K562 (cell line): ENCODE measurements at regions not wholly inside any gene's neighbourhood (a gene's known extent, or its start where the extent isn't known, plus 50 kb on each side); places are given as distances from the start of the nearest gene placed in this dataset.

Source experiments
- ATAC-seq: fragments of 200-7000 bp; cut with Tn5 transposase; 3 replicates; pipeline ENCODE4 v1.9.1; 2020; ENCODE audit warnings: moderate library complexity
- BruUV-seq: library from RNA; stranded (reverse); fragments of 400-500 nt; replicated peaks from 2 replicates; lab custom pipeline; 2021; lab: Mats Ljungman, UMichigan
- CTCF ChIA-PET: fragments of 300-600 bp; formaldehyde crosslinking; extraction: SDS; loops from one replicate; lab custom pipeline; 2021; ENCODE audit warnings: low intra/inter-chr PET ratio; lab: Yijun Ruan, JAX
- POLR2A ChIA-PET: fragments of 300-600, 350-650 bp; sonication (Branson Sonifier 250); formaldehyde crosslinking; extraction: SDS; loops from one replicate; lab custom pipeline; 2021; ENCODE audit warnings: antibody characterized with exemption, inconsistent platforms; lab: Yijun Ruan, JAX
- DNase-seq, 4 experiments: peaks; one replicate each; pipeline versions ENCODE4 v3.0.0 to v3.0.0-alpha.2; 2011 to 2018; ENCODE audit warnings: low spot score in 3 of 4, mixed read lengths in 3 of 4; ENCODE audit errors: extremely low read depth in 1 of 4
- FAIRE-seq: peaks from 2 replicates; lab custom pipeline; 2011; peaks lifted over from hg19 to GRCh38; lab: Jason Lieb, UNC
- H2AFZ ChIP-seq: 2 replicates; pipeline ENCODE4 v1.6.0; 2011; ENCODE audit warnings: low read depth, low read length, control low read depth, inconsistent platforms
- H3K27ac ChIP-seq: fragments of 200-600 bp; 3 replicates; pipeline ENCODE4 v1.8.0; 2011; ENCODE audit warnings: low read depth, mild to moderate bottlenecking, control low read depth, inconsistent platforms, low read length, moderate library complexity, mixed read lengths; ENCODE audit errors: extremely low read depth
- H3K27me3 ChIP-seq, 2 experiments: fragments of 300-600 bp in 1 of 2; 2 replicates in 1 of 2; 3 replicates in 1 of 2; pipeline versions ENCODE4 v1.6.0 to v1.8.0; 2011; ENCODE audit warnings: inconsistent platforms in 2 of 2, low read length in 2 of 2, mild to moderate bottlenecking in 1 of 2, mixed read lengths in 1 of 2, moderate library complexity in 1 of 2; ENCODE audit not compliant: control insufficient read depth in 2 of 2, insufficient read depth in 2 of 2
- H3K36me3 ChIP-seq: fragments of 300-600 bp; 3 replicates; pipeline ENCODE4 v1.8.0; 2011; ENCODE audit warnings: mild to moderate bottlenecking, low read length, inconsistent platforms; ENCODE audit not compliant: control insufficient read depth, insufficient read depth
- H3K4me1 ChIP-seq, 2 experiments: fragments of 200-600 bp in 1 of 2; replicated peaks in 1 of 2; 2 replicates in 1 of 2; 3 replicates in 1 of 2; pipeline versions ENCODE4 v1.5.1 to v1.8.0; 2011; ENCODE audit warnings: inconsistent platforms in 2 of 2, low read length in 2 of 2, mild to moderate bottlenecking in 1 of 2, mixed read lengths in 1 of 2, moderate library complexity in 1 of 2; ENCODE audit not compliant: control insufficient read depth in 2 of 2, insufficient read depth in 2 of 2
- H3K4me2 ChIP-seq: 2 replicates; pipeline ENCODE4 v1.6.1; 2011; ENCODE audit warnings: low read length, control low read depth, inconsistent platforms, mixed read lengths; ENCODE audit not compliant: insufficient read depth
- H3K4me3 ChIP-seq: fragments of 200-600 bp; sonication (generic), shearing (Covaris generic); 2 replicates; pipeline ENCODE4 v1.5.1; 2016; ENCODE audit warnings: control low read depth, inconsistent platforms
- H3K79me2 ChIP-seq: fragments of 200-600 bp; 3 replicates; pipeline ENCODE4 v1.8.0; 2011; ENCODE audit warnings: low read length, inconsistent platforms; ENCODE audit not compliant: control insufficient read depth, insufficient read depth
- H3K9ac ChIP-seq, 2 experiments: 2 replicates each; pipeline versions ENCODE4 v1.6.0 to v1.6.1; 2011; ENCODE audit warnings: low read depth in 2 of 2, low read length in 2 of 2, control low read depth in 1 of 2, inconsistent platforms in 1 of 2, mild to moderate bottlenecking in 1 of 2, mixed read lengths in 1 of 2; ENCODE audit not compliant: insufficient read depth in 1 of 2
- H3K9me1 ChIP-seq: one replicate; pipeline ENCODE4 v1.6.0; 2011; ENCODE audit warnings: inconsistent platforms, mild to moderate bottlenecking, low read length, moderate library complexity; ENCODE audit not compliant: control insufficient read depth, insufficient read depth
- H3K9me3 ChIP-seq: replicated peaks from 2 replicates; pipeline ENCODE4 v1.5.1; 2011; ENCODE audit warnings: low read depth, low read length, inconsistent platforms; ENCODE audit not compliant: control insufficient read depth, insufficient read depth
- H4K20me1 ChIP-seq: replicated peaks from 2 replicates; pipeline ENCODE4 v1.6.1; 2011; ENCODE audit warnings: low read length, inconsistent platforms, mixed read lengths; ENCODE audit not compliant: control insufficient read depth, insufficient read depth
- CCNT2 ChIP-seq: IDR thresholded peaks from 2 replicates; pipeline ENCODE4 v1.6.1; 2011; ENCODE audit warnings: borderline replicate concordance, low read depth, mild to moderate bottlenecking, moderate library complexity, mixed read lengths, low read length; ENCODE audit not compliant: insufficient read length; ENCODE audit errors: extremely low read depth
- EGR1 ChIP-seq: fragments of 450-650 bp; conservative IDR thresholded peaks from 2 replicates; pipeline ENCODE4 v1.6.1; 2017; ENCODE audit warnings: mild to moderate bottlenecking
- SMARCC2 ChIP-seq: fragments of 450-650 bp; IDR thresholded peaks from 2 replicates; pipeline ENCODE4 v1.6.1; 2017; ENCODE audit warnings: antibody characterized with exemption, moderate library complexity, mild to moderate bottlenecking, low read depth
- WGBS: fragments of 100-300 bp; shearing (Covaris generic); methylation state at CpG from one replicate; pipeline ENCODE4 v1.1.6; 2016; ENCODE audit warnings: low coverage, mixed read lengths; ENCODE audit not compliant: insufficient coverage; ENCODE audit errors: missing lambda C conversion rate; 5-methylcytosine and 5-hydroxymethylcytosine counted together
- in situ Hi-C: fragments of 300-500 bp; cut with MboI; formaldehyde crosslinking; loops from 4 replicates; pipeline ENCODE4 v1.15.0; 2018; ENCODE audit warnings: inconsistent platforms, mixed read lengths
- intact Hi-C: fragments of 100-400 bp; cut with micrococcal nuclease; formaldehyde crosslinking; loops from 2 replicates; pipeline ENCODE4 v1.14.2; 2022
- TF ChIP-seq, protein P1 (sequence below): fragments of 200-800 bp; sonication (Bioruptor generic); IDR thresholded peaks from 2 replicates; pipeline ENCODE4 v1.6.1; 2016; ENCODE audit warnings: missing genetic modification characterization, missing compliant biosample characterization

- TF ChIP-seq, protein P1, sequence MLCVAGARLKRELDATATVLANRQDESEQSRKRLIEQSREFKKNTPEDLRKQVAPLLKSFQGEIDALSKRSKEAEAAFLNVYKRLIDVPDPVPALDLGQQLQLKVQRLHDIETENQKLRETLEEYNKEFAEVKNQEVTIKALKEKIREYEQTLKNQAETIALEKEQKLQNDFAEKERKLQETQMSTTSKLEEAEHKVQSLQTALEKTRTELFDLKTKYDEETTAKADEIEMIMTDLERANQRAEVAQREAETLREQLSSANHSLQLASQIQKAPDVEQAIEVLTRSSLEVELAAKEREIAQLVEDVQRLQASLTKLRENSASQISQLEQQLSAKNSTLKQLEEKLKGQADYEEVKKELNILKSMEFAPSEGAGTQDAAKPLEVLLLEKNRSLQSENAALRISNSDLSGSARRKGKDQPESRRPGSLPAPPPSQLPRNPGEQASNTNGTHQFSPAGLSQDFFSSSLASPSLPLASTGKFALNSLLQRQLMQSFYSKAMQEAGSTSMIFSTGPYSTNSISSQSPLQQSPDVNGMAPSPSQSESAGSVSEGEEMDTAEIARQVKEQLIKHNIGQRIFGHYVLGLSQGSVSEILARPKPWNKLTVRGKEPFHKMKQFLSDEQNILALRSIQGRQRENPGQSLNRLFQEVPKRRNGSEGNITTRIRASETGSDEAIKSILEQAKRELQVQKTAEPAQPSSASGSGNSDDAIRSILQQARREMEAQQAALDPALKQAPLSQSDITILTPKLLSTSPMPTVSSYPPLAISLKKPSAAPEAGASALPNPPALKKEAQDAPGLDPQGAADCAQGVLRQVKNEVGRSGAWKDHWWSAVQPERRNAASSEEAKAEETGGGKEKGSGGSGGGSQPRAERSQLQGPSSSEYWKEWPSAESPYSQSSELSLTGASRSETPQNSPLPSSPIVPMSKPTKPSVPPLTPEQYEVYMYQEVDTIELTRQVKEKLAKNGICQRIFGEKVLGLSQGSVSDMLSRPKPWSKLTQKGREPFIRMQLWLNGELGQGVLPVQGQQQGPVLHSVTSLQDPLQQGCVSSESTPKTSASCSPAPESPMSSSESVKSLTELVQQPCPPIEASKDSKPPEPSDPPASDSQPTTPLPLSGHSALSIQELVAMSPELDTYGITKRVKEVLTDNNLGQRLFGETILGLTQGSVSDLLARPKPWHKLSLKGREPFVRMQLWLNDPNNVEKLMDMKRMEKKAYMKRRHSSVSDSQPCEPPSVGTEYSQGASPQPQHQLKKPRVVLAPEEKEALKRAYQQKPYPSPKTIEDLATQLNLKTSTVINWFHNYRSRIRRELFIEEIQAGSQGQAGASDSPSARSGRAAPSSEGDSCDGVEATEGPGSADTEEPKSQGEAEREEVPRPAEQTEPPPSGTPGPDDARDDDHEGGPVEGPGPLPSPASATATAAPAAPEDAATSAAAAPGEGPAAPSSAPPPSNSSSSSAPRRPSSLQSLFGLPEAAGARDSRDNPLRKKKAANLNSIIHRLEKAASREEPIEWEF = no peak
Observed at GRCh38 chr15:54854667-54855066, 342.1 kb downstream of the RSL24D1 start (continued).

- no peak for ATAC-seq
- Histone ChIP-seq H3K4me3 (no peak overlapping the region), H4K20me1 (no peaks in the 10 kb centered on the region), H3K9me1 (no peaks in the 10 kb centered on the region), H3K36me3 (no peaks in the 10 kb centered on the region), H3K4me2 (no peak overlapping the region), H3K9me3 (no peaks in the 10 kb centered on the region), H3K79me2 (no peaks in the 10 kb centered on the region), H2AFZ (no peak overlapping the region), H3K9ac (no peak overlapping the region), H3K27ac (no peak overlapping the region), H3K4me1 (no peaks in the 10 kb centered on the region), H3K27me3 (no peaks in the 10 kb centered on the region)
- no peak for DNase-seq
- WGBS = 0% methylated on average over 4 of the region's 4 CpGs
- intact Hi-C loops = no loop called here
- TF ChIP-seq CCNT2 = no peak
- no peak for TF ChIP-seq EGR1
- TF ChIP-seq SMARCC2 = no peak
- ChIA-PET CTCF (no interaction called here), POLR2A (no interaction called here)
- in situ Hi-C loops = no loop called here
- FAIRE-seq = no peak
- BruUV-seq = no TSS peak
Observed at GRCh38 chr15:54850101-54850500, 346.6 kb downstream of the RSL24D1 start.
